CD4-positive, CD25-positive, alpha-beta regulatory T cell (primary cell): ENCODE measurements at regions not wholly inside any gene's neighbourhood (a gene's known extent, or its start where the extent isn't known, plus 50 kb on each side); places are given as distances from the start of the nearest gene placed in this dataset.
A peak's percentile ranks its signal among the peaks of the same experiment; 100 is the strongest.

Experiments
- ATAC-seq, 2 donors: fragments of 150-1000 bp; cut with Tn5 transposase; one replicate each; pipeline ENCODE4 v1.10.0; 2021; ENCODE audit warnings: low read depth in 2 of 2, moderate number of reproducible peaks in 2 of 2, moderate library complexity in 1 of 2
- DNase-seq, 3 donors: peaks; one replicate each; pipeline versions ENCODE4 v3.0.0 to v3.0.0-alpha.2; 2012 to 2022; ENCODE audit warnings: mixed read lengths in 1 of 3
- H3K27ac ChIP-seq: one replicate; pipeline ENCODE4 v1.7.0; 2013; ENCODE audit warnings: mild to moderate bottlenecking, low read length; ENCODE audit not compliant: insufficient read depth, poor library complexity, severe bottlenecking
- H3K27me3 ChIP-seq: one replicate; pipeline ENCODE4 v1.7.0; 2013; ENCODE audit warnings: low read length; ENCODE audit not compliant: control insufficient read depth, insufficient read depth
- H3K36me3 ChIP-seq: one replicate; pipeline ENCODE4 v1.7.0; 2013; ENCODE audit warnings: mild to moderate bottlenecking, low read length, moderate library complexity; ENCODE audit not compliant: control insufficient read depth, insufficient read depth
- H3K4me1 ChIP-seq: 2 replicates; pipeline ENCODE4 v1.7.0; 2013; ENCODE audit warnings: mild to moderate bottlenecking, low read length; ENCODE audit not compliant: insufficient read depth, control insufficient read depth, poor library complexity, severe bottlenecking
- H3K4me3 ChIP-seq: one replicate; pipeline ENCODE4 v1.7.0; 2013; ENCODE audit warnings: low read depth, mild to moderate bottlenecking, low read length, moderate library complexity
- H3K9me3 ChIP-seq, 2 experiments: 1 replicate in 1 of 2; 2 replicates in 1 of 2; pipeline ENCODE4 v1.7.0; 2013; ENCODE audit warnings: low read length in 2 of 2, mild to moderate bottlenecking in 1 of 2, moderate library complexity in 1 of 2; ENCODE audit not compliant: control insufficient read depth in 2 of 2
- H3K27ac Mint-ChIP-seq, 3 donors: one replicate each; pipeline ENCODE4 v1.8.0; 2020 to 2022; ENCODE audit warnings: mild to moderate bottlenecking in 3 of 3, mixed read lengths in 3 of 3, moderate library complexity in 2 of 3
- H3K27me3 Mint-ChIP-seq: one replicate; pipeline ENCODE4 v1.8.0; 2022; ENCODE audit warnings: mild to moderate bottlenecking, mixed read lengths
- H3K36me3 Mint-ChIP-seq: one replicate; pipeline ENCODE4 v1.8.0; 2020; ENCODE audit warnings: mixed read lengths
- H3K4me1 Mint-ChIP-seq, 4 donors: one replicate each; pipeline ENCODE4 v1.8.0; 2020 to 2022; ENCODE audit warnings: mixed read lengths in 4 of 4, mild to moderate bottlenecking in 1 of 4
- H3K4me3 Mint-ChIP-seq, 4 donors: one replicate each; pipeline ENCODE4 v1.8.0; 2020 to 2022; ENCODE audit warnings: mild to moderate bottlenecking in 4 of 4, mixed read lengths in 4 of 4, moderate library complexity in 3 of 4
- H3K9me3 Mint-ChIP-seq, 7 donors: one replicate each; pipeline ENCODE4 v1.8.0; 2020 to 2022; ENCODE audit warnings: mixed read lengths in 7 of 7, mild to moderate bottlenecking in 3 of 7, moderate library complexity in 2 of 7

DNA sequence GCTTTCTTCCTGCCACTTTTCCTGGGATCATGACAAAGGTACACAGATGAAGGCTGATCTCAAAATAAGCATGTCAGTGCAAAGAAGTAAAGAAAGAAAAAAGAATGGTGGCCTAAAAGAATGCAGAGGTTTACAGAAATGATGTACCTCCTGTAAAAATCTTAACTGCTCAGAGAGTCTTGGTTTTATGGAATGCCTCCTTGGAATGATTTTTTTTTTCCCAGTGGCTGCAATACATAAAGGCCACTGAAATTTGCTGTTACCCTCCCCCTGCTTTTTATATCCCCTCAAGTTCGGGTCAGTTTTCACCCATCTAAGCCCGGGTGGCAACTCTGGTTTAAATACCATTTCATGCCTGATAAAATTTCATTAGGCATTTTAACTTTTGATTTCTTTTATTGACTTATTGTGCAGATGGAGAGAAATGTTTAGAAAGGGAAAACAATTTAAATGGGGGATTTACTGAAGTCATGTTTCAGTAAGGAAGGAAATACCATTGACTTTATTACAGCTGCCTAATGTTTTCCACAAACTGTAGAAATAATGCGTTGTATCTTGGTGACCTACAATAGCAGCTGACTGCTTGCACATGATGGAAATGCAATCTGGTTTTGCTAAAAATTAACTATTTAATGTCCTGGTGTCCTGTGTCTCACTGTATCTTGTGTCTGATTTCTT, 102.5 kb downstream of the SAMD9 start:
- DNase-seq (no peak), ATAC-seq (no peak)
- Mint-ChIP-seq H3K4me1 (peaks cover 0 to 6% (median 0%) of the 10 kb centered on the region in 4 donors), H3K9me3 (peaks cover 0 to 1% (median 0%) of the 10 kb centered on the region in 7 donors), H3K36me3 (no peaks in the 10 kb centered on the region), H3K27ac (no peak overlapping the region), H3K27me3 (peaks cover 8% of the 10 kb centered on the region), H3K4me3 (no peak overlapping the region)
- Histone ChIP-seq H3K9me3 (no peaks in the 10 kb centered on the region), H3K4me3 (no peak overlapping the region), H3K4me1 (no peaks in the 10 kb centered on the region), H3K27ac (no peak overlapping the region), H3K27me3 (no peaks in the 10 kb centered on the region), H3K36me3 (no peaks in the 10 kb centered on the region)

DNA sequence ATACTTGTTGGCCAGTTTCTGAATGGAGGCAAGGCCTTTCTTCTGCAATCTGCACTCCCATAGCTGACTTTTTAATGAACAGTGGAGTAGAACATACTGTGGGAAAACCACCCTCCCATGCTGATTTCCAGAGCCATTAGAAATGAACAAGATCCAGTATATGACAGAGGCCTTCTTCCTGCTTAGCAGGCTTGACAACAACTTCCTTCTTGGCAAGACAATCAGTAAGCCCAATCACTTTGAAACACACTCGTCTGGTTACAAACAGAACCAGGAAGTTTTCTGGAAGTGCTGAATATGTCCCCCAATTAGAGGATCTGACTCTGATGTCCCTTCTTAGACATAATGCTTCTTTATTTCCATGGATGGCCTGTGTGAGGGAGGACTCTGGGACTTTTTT, 103.4 kb downstream of the SAMD9 start:
- peaks cover 0 to 6% (median 0%) of the 10 kb centered on the region in 4 donors for H3K4me1 Mint-ChIP-seq
- H3K36me3 Mint-ChIP-seq = no peaks in the 10 kb centered on the region

DNA sequence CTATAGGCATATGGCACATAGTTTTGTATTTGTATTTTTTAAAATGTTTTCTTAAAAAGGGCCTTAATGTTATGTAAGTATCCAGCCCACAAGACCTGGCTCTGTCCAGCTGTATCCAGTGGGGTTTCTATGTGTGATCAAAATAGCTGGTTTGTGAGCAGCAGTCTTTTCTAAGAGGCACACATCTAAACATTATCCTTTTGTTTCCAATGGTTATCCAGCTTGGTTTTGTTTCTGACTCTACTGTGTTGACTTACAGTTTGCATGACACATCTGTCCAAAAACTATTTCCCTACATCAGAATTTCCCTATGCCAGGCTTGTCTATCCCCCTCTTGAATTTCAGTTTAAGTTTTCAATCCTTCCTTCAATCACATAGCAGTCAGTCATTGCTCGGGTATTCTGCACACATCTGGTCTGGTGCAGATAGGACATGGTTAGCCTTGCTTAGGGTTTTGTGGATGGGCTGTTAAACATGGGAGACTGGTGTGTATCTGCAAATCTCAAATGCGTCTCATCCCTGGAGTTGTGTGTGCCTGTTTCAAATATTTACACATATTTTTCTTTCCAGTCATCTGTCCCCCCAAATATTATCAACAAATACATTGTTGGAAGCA, 104.2 kb downstream of the SAMD9 start:
- H3K27me3 Mint-ChIP-seq = peaks cover 13% of the 10 kb centered on the region

More for the DNA sequence above, 103.4 kb downstream of the SAMD9 start:
- H3K9me3 Mint-ChIP-seq = peaks cover 0 to 1% (median 0%) of the 10 kb centered on the region in 7 donors
- no peak overlapping the region for H3K4me3 Mint-ChIP-seq
- Histone ChIP-seq H3K4me1 (no peaks in the 10 kb centered on the region), H3K9me3 (no peaks in the 10 kb centered on the region), H3K4me3 (no peak overlapping the region), H3K36me3 (no peaks in the 10 kb centered on the region), H3K27me3 (no peaks in the 10 kb centered on the region), H3K27ac (no peak overlapping the region)
- H3K27ac Mint-ChIP-seq = no peak overlapping the region
- DNase-seq = no peak
- peaks cover 8% of the 10 kb centered on the region for H3K27me3 Mint-ChIP-seq
- no peak for ATAC-seq

DNA sequence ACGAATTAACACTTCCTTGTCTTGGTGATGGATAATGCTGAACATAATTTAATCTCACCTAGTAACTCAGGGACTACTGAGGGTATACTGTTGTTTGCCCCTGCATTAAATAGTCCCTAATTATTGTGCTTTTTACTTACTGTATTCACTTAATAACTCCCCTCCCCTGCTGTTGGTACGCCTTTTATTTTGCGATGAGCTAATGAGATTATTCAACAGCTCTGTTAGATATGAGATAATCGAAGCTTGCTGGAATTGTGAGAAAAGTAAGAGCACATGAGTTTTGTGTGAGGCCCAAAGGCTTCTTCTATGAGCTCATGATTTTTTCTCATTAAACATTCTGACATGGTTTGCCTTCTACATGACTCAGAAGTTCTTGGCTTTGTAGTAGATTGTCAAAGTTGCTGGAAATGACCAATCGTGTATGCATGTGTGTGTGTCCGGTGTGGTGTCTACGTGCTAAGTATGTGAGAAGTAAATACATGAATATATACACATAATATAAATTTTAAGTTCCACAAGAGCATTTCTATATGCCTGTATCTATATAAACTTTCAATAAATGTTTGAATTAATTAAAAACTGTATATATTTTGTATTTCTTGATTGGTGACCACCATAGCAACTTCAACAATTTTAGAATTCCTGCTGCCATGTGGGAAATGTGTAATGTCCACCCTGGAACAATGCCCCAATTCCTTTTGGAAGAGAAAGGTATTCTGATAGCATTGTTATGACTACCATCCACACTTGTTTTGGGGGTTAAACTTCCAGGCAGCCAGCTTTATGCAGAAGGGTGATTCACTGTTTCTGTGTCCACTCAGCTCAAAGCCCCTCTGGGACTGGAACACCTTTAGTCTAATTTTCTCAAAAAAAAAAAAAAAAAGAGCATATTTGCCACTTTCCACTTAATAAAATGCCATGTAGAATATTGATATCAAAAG, 106.2 kb downstream of the SAMD9 start:
- H3K36me3 Mint-ChIP-seq = no peaks in the 10 kb centered on the region
- ATAC-seq = no peak

More for the DNA sequence above, 104.2 kb downstream of the SAMD9 start:
- peaks cover 0 to 6% (median 0%) of the 10 kb centered on the region in 4 donors for H3K4me1 Mint-ChIP-seq
- no peak overlapping the region for H3K4me3 Mint-ChIP-seq
- ATAC-seq = no peak
- Histone ChIP-seq H3K4me1 (no peaks in the 10 kb centered on the region), H3K27me3 (peaks cover 3% of the 10 kb centered on the region), H3K27ac (no peak overlapping the region), H3K9me3 (no peaks in the 10 kb centered on the region), H3K4me3 (no peak overlapping the region), H3K36me3 (no peaks in the 10 kb centered on the region)
- peaks cover 0 to 1% (median 0%) of the 10 kb centered on the region in 7 donors for H3K9me3 Mint-ChIP-seq
- DNase-seq = no peak
- H3K27ac Mint-ChIP-seq = peak overlapping the region in 1 of 3 donors; percentile 6
- H3K36me3 Mint-ChIP-seq = no peaks in the 10 kb centered on the region

DNA sequence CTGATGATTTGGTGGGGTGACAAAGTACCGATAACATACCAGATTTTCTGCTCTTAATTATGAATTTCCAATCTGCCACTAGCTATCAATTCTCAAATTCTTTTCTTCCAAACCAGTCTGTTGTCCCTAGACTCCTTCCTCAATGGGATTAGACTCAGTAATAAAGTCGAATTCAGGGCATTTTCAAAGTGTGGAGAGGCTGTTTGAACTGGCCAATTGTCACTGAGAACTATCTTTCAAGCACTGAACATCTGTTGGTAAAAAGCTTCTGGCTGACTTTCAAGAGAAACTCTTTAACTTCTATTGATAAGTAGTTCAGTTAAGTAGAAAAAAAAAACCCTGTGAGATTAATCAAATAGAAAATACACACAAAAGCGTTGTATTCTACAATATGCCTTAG, 108.9 kb downstream of the SAMD9 start:
- H3K36me3 Mint-ChIP-seq = no peaks in the 10 kb centered on the region
- H3K4me1 Mint-ChIP-seq = no peaks in the 10 kb centered on the region
- no peak for DNase-seq
- peaks cover 9% of the 10 kb centered on the region for H3K27me3 Mint-ChIP-seq
- no peaks in the 10 kb centered on the region for H3K4me1 ChIP-seq
- H3K27ac ChIP-seq = no peak overlapping the region
- ATAC-seq = no peak
- H3K27me3 ChIP-seq = peaks cover 4% of the 10 kb centered on the region
- peaks cover 0 to 1% (median 0%) of the 10 kb centered on the region in 7 donors for H3K9me3 Mint-ChIP-seq
- H3K4me3 Mint-ChIP-seq = no peak overlapping the region
- no peaks in the 10 kb centered on the region for H3K9me3 ChIP-seq
- H3K36me3 ChIP-seq = no peaks in the 10 kb centered on the region
- H3K27ac Mint-ChIP-seq = no peak overlapping the region
- no peak overlapping the region for H3K4me3 ChIP-seq

More for the DNA sequence above, 106.2 kb downstream of the SAMD9 start:
- H3K27ac ChIP-seq = no peak overlapping the region
- H3K9me3 ChIP-seq = no peaks in the 10 kb centered on the region
- Mint-ChIP-seq H3K27ac (no peak overlapping the region), H3K27me3 (peaks cover 9% of the 10 kb centered on the region), H3K4me1 (peaks cover 0 to 6% (median 0%) of the 10 kb centered on the region in 4 donors), H3K9me3 (no peaks in the 10 kb centered on the region), H3K4me3 (no peak overlapping the region)
- H3K4me3 ChIP-seq = no peak overlapping the region
- DNase-seq = no peak
- H3K36me3 ChIP-seq = no peaks in the 10 kb centered on the region
- H3K27me3 ChIP-seq = peaks cover 3% of the 10 kb centered on the region
- H3K4me1 ChIP-seq = no peaks in the 10 kb centered on the region

DNA sequence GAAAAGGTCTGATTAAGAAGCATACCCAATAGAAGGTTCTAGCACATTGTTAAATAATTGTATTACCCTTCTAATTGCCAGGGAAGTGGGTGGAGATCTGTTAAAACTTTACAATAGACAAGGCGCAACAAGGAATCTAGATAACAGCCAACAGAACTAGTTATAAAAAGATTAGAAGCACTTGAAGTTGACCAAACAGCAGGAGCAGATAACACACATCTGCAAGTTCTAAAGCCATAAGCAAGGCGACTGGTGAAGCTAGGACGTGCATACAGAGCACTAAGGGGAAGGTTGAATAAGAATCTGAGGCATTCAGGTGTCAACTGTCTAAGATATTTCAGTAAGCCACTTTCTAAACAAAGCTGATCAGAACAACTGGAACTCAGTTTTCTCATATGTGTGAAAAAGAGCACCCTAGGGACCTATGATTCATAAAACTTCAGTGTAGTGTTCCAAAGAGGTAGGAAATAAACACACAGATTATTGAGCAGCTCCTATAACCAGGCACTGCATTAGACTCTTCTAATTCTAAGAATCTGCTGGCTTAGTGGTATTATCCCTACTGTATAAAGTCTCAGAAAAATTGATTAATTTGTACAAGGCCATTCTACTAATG, 111.2 kb downstream of the SAMD9 start:
- H3K4me1 Mint-ChIP-seq = no peaks in the 10 kb centered on the region
- H3K9me3 ChIP-seq = no peaks in the 10 kb centered on the region
- H3K27ac ChIP-seq = no peak overlapping the region
- peaks cover 0 to 1% (median 0%) of the 10 kb centered on the region in 7 donors for H3K9me3 Mint-ChIP-seq
- no peaks in the 10 kb centered on the region for H3K36me3 Mint-ChIP-seq
- peaks cover 7% of the 10 kb centered on the region for H3K27me3 ChIP-seq
- H3K36me3 ChIP-seq = no peaks in the 10 kb centered on the region
- H3K4me3 ChIP-seq = no peak overlapping the region
- ATAC-seq (no peak), DNase-seq (no peak)
- H3K4me1 ChIP-seq = no peaks in the 10 kb centered on the region
- H3K27ac Mint-ChIP-seq = no peak overlapping the region
- no peak overlapping the region for H3K4me3 Mint-ChIP-seq
- H3K27me3 Mint-ChIP-seq = peaks cover 9% of the 10 kb centered on the region

DNA sequence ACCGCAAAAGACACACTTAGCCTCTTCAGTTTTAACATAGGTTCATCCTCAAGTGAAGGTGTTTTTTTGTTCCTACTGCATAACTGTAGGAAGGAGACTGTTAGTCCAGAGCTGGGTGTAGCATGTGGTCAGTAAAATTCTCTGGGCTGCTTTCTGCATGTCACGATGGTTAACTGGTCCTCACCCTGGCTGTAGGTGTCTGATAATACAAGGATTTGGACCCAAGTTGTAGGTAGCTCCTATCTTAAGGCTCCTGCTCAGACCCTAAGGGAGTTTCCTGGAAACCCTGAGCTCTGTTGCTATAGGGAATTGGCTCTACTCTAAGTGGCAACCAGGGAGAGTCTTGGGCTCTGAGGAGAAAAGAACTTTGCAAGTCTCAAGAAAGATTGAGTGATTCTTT, 112.9 kb downstream of the SAMD9 start:
- no peaks in the 10 kb centered on the region for H3K36me3 Mint-ChIP-seq
- peaks cover 5% of the 10 kb centered on the region for H3K27me3 Mint-ChIP-seq
- no peak overlapping the region for H3K27ac Mint-ChIP-seq
- Histone ChIP-seq H3K4me1 (no peaks in the 10 kb centered on the region), H3K4me3 (no peak overlapping the region), H3K36me3 (no peaks in the 10 kb centered on the region), H3K27ac (no peak overlapping the region), H3K9me3 (no peaks in the 10 kb centered on the region), H3K27me3 (peaks cover 16% of the 10 kb centered on the region)
- H3K4me3 Mint-ChIP-seq = no peak overlapping the region
- peaks cover 0 to 1% (median 0%) of the 10 kb centered on the region in 7 donors for H3K9me3 Mint-ChIP-seq
- ATAC-seq (no peak), DNase-seq (no peak)
- H3K4me1 Mint-ChIP-seq = no peaks in the 10 kb centered on the region
